SH-SY5Y (cell line): ENCODE measurements at regions not wholly inside any gene's neighbourhood (a gene's known extent, or its start where the extent isn't known, plus 50 kb on each side); places are given as distances from the start of the nearest gene placed in this dataset.

Experiments used
- GATA2 ChIP-seq: IDR thresholded peaks from 2 replicates; pipeline ENCODE4 v1.6.1; 2011; ENCODE audit warnings: mild to moderate bottlenecking, low read depth, low read length
- GATA3 ChIP-seq: IDR thresholded peaks from 2 replicates; pipeline ENCODE4 v1.6.1; 2011; ENCODE audit warnings: low read depth, mild to moderate bottlenecking, low read length, moderate library complexity

DNA sequence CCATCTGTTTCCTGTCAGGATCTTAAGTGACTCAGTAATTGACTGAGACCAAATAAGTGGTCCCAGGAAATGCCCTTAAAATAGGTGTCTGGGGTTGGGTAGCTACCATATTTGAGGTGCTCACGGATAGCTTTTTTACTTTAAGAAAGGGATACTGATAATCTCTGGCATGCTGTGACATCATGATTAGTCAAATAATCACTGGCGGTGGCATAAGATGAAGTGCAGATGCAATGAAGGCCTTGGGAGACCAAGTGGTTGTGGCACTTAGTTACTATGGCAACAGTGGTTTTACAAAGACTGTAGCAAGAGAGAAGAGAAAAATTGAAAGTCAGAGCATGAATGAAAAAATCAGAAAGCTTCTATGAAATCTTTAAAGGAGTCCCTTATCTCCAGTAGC is 114.5 kb upstream of the SLIT2 start:
- no peak for TF ChIP-seq GATA2
- TF ChIP-seq GATA3, result no peak
